ENCODE measurements at regions not wholly inside any gene's neighbourhood (a gene's known extent, or its start where the extent isn't known, plus 50 kb on each side); places are given as distances from the start of the nearest gene placed in this dataset.

GRCh38 chr6:22142856-22143255, 154.0 kb downstream of the PRL start:
- WGBS (ENCODE audit: extremely low coverage, insufficient coverage, insufficient read length), result no CpG with 5 or more reads among the region's 7 CpGs
- no peak overlapping the region for H3K4ac ChIP-seq (ENCODE audit: low read depth, low read length)
- no peak overlapping the region for H2BK5ac ChIP-seq (ENCODE audit: low read depth, low read length, poor library complexity)
- H3K23ac ChIP-seq (ENCODE audit: low read length), result no peak overlapping the region
- H3K79me2 ChIP-seq (ENCODE audit: control insufficient read depth, insufficient read depth, low read length, poor library complexity), result peaks cover 2% of the 10 kb centered on the region
- no peak overlapping the region for H2BK120ac ChIP-seq (ENCODE audit: insufficient read depth, low read length, poor library complexity)
- H4K8ac ChIP-seq (ENCODE audit: low read depth, low read length), result no peak overlapping the region
- no peak overlapping the region for H4K12ac ChIP-seq (ENCODE audit: low read depth, low read length)
- peak overlapping the region; percentile 41 for H4K91ac ChIP-seq (ENCODE audit: low read depth, low read length)
- H2AFZ ChIP-seq (ENCODE audit: insufficient read depth, low read length, poor library complexity), result no peak overlapping the region
- peaks cover 15 to 25% of the 10 kb centered on the region in 2 experiments for H3K4me1 ChIP-seq (ENCODE audit: control insufficient read depth in 1 of 2, insufficient read depth in 2 of 2, low read length in 2 of 2)
- H3K18ac ChIP-seq (ENCODE audit: low read length), result no peak overlapping the region
- H3K36me3 ChIP-seq (ENCODE audit: control insufficient read depth in 1 of 2, insufficient read depth in 2 of 2, low read length in 2 of 2), result peaks cover 0 to 5% of the 10 kb centered on the region in 2 experiments
- H3K27me3 ChIP-seq (ENCODE audit: insufficient read depth, low read length), result no peaks in the 10 kb centered on the region
- no peak overlapping the region for H3K4me3 ChIP-seq (ENCODE audit: low read depth, low read length)
- no peak overlapping the region for H3K9ac ChIP-seq (ENCODE audit: low read length)
- DNase-seq, result no peak
- H3K4me2 ChIP-seq (ENCODE audit: low read length), result no peak overlapping the region
- no peak overlapping the region for H3K14ac ChIP-seq (ENCODE audit: low read length)
- peak overlapping the region; percentile 25 for H2BK12ac ChIP-seq (ENCODE audit: low read length)
- peaks cover 12% of the 10 kb centered on the region for H3K79me1 ChIP-seq (ENCODE audit: low read length)
- no peak overlapping the region for H3K27ac ChIP-seq (ENCODE audit: low read depth, low read length)
- no peak overlapping the region for H2AK5ac ChIP-seq (ENCODE audit: low read length)
- H3K9me3 ChIP-seq (ENCODE audit: insufficient read depth, low read depth, low read length), result no peaks in the 10 kb centered on the region

GRCh38 chr6:22145376-22145775, 151.5 kb downstream of the PRL start:
- Histone ChIP-seq H4K12ac (ENCODE audit: low read depth, low read length) (no peak overlapping the region), H3K9ac (ENCODE audit: low read length) (no peak overlapping the region), H3K79me2 (ENCODE audit: control insufficient read depth, insufficient read depth, low read length, poor library complexity) (peaks cover 2% of the 10 kb centered on the region), H3K4ac (ENCODE audit: low read depth, low read length) (no peak overlapping the region), H4K91ac (ENCODE audit: low read depth, low read length) (no peak overlapping the region), H3K79me1 (ENCODE audit: low read length) (peaks cover 13% of the 10 kb centered on the region), H2BK120ac (ENCODE audit: insufficient read depth, low read length, poor library complexity) (no peak overlapping the region), H2BK12ac (ENCODE audit: low read length) (no peak overlapping the region), H3K36me3 (ENCODE audit: control insufficient read depth in 1 of 2, insufficient read depth in 2 of 2, low read length in 2 of 2) (peaks cover 0 to 5% of the 10 kb centered on the region in 2 experiments), H3K14ac (ENCODE audit: low read length) (no peak overlapping the region), H2AFZ (ENCODE audit: insufficient read depth, low read length, poor library complexity) (no peak overlapping the region), H3K27ac (ENCODE audit: low read depth, low read length) (no peak overlapping the region), H3K18ac (ENCODE audit: low read length) (no peak overlapping the region), H3K4me2 (ENCODE audit: low read length) (no peak overlapping the region), H3K23ac (ENCODE audit: low read length) (no peak overlapping the region), H3K9me3 (ENCODE audit: insufficient read depth, low read depth, low read length) (no peaks in the 10 kb centered on the region), H2BK5ac (ENCODE audit: low read depth, low read length, poor library complexity) (no peak overlapping the region), H3K27me3 (ENCODE audit: insufficient read depth, low read length) (no peaks in the 10 kb centered on the region), H3K4me3 (ENCODE audit: low read depth, low read length) (no peak overlapping the region), H3K4me1 (ENCODE audit: control insufficient read depth in 1 of 2, insufficient read depth in 2 of 2, low read length in 2 of 2) (peaks cover 18 to 29% of the 10 kb centered on the region in 2 experiments), H2AK5ac (ENCODE audit: low read length) (no peak overlapping the region), H4K8ac (ENCODE audit: low read depth, low read length) (no peak overlapping the region)
- WGBS (ENCODE audit: extremely low coverage, insufficient coverage, insufficient read length), result no CpG with 5 or more reads among the region's 3 CpGs
- DNase-seq, result no peak

GRCh38 chr6:22145823-22146677, 150.8 kb downstream of the PRL start:
- Histone ChIP-seq H2AFZ (ENCODE audit: insufficient read depth, low read length, poor library complexity) (no peak overlapping the region), H4K91ac (ENCODE audit: low read depth, low read length) (peak overlapping the region; percentile 96), H4K8ac (ENCODE audit: low read depth, low read length) (peak overlapping the region; percentile 85), H3K23ac (ENCODE audit: low read length) (no peak overlapping the region), H4K12ac (ENCODE audit: low read depth, low read length) (no peak overlapping the region), H3K27me3 (ENCODE audit: insufficient read depth, low read length) (no peaks in the 10 kb centered on the region), H2BK5ac (ENCODE audit: low read depth, low read length, poor library complexity) (peak overlapping the region; percentile 76), H3K9ac (ENCODE audit: low read length) (no peak overlapping the region), H3K36me3 (ENCODE audit: control insufficient read depth in 1 of 2, insufficient read depth in 2 of 2, low read length in 2 of 2) (peaks cover 0 to 5% of the 10 kb centered on the region in 2 experiments), H3K14ac (ENCODE audit: low read length) (peak overlapping the region; percentile 83), H3K18ac (ENCODE audit: low read length) (peak overlapping the region; percentile 92), H3K27ac (ENCODE audit: low read depth, low read length) (no peak overlapping the region), H3K4me2 (ENCODE audit: low read length) (no peak overlapping the region), H3K79me1 (ENCODE audit: low read length) (peaks cover 13% of the 10 kb centered on the region), H2BK120ac (ENCODE audit: insufficient read depth, low read length, poor library complexity) (peak overlapping the region; percentile 96), H3K4ac (ENCODE audit: low read depth, low read length) (peak overlapping the region; percentile 49), H3K79me2 (ENCODE audit: control insufficient read depth, insufficient read depth, low read length, poor library complexity) (peaks cover 2% of the 10 kb centered on the region), H3K4me3 (ENCODE audit: low read depth, low read length) (no peak overlapping the region), H3K9me3 (ENCODE audit: insufficient read depth, low read depth, low read length) (no peaks in the 10 kb centered on the region), H2AK5ac (ENCODE audit: low read length) (peak overlapping the region; percentile 98), H2BK12ac (ENCODE audit: low read length) (peak overlapping the region; percentile 99), H3K4me1 (ENCODE audit: control insufficient read depth in 1 of 2, insufficient read depth in 2 of 2, low read length in 2 of 2) (peaks cover 18 to 27% of the 10 kb centered on the region in 2 experiments)
- no CpG with 5 or more reads among the region's 15 CpGs for WGBS (ENCODE audit: extremely low coverage, insufficient coverage, insufficient read length)
- DNase-seq, result peak in 1 of 2 donors; percentile 4

GRCh38 chr6:22146678-22146930, 150.2 kb downstream of the PRL start:
- Histone ChIP-seq H3K14ac (ENCODE audit: low read length) (peak overlapping the region; percentile 83), H3K4me3 (ENCODE audit: low read depth, low read length) (no peak overlapping the region), H3K9ac (ENCODE audit: low read length) (no peak overlapping the region), H3K36me3 (ENCODE audit: control insufficient read depth in 1 of 2, insufficient read depth in 2 of 2, low read length in 2 of 2) (peaks cover 0 to 5% of the 10 kb centered on the region in 2 experiments), H2BK5ac (ENCODE audit: low read depth, low read length, poor library complexity) (peak overlapping the region; percentile 76), H3K79me1 (ENCODE audit: low read length) (peaks cover 13% of the 10 kb centered on the region), H3K4ac (ENCODE audit: low read depth, low read length) (peak overlapping the region; percentile 49), H3K18ac (ENCODE audit: low read length) (peak overlapping the region; percentile 92), H4K12ac (ENCODE audit: low read depth, low read length) (no peak overlapping the region), H2BK12ac (ENCODE audit: low read length) (peak overlapping the region; percentile 99), H4K8ac (ENCODE audit: low read depth, low read length) (peak overlapping the region; percentile 85), H3K27me3 (ENCODE audit: insufficient read depth, low read length) (no peaks in the 10 kb centered on the region), H3K9me3 (ENCODE audit: insufficient read depth, low read depth, low read length) (no peaks in the 10 kb centered on the region), H3K4me2 (ENCODE audit: low read length) (no peak overlapping the region), H2AK5ac (ENCODE audit: low read length) (peak overlapping the region; percentile 98), H2BK120ac (ENCODE audit: insufficient read depth, low read length, poor library complexity) (peak overlapping the region; percentile 96), H3K79me2 (ENCODE audit: control insufficient read depth, insufficient read depth, low read length, poor library complexity) (peaks cover 2% of the 10 kb centered on the region), H2AFZ (ENCODE audit: insufficient read depth, low read length, poor library complexity) (no peak overlapping the region), H3K27ac (ENCODE audit: low read depth, low read length) (no peak overlapping the region), H3K23ac (ENCODE audit: low read length) (no peak overlapping the region), H4K91ac (ENCODE audit: low read depth, low read length) (peak overlapping the region; percentile 96), H3K4me1 (ENCODE audit: control insufficient read depth in 1 of 2, insufficient read depth in 2 of 2, low read length in 2 of 2) (peaks cover 18 to 27% of the 10 kb centered on the region in 2 experiments)
- no CpG with 5 or more reads among the region's 17 CpGs for WGBS (ENCODE audit: extremely low coverage, insufficient coverage, insufficient read length)
- no peak for DNase-seq

Measured in trophoblast cell (in vitro differentiated cells and primary cell).